H9 (cell line): ENCODE measurements at regions not wholly inside any gene's neighbourhood (a gene's known extent, or its start where the extent isn't known, plus 50 kb on each side); places are given as distances from the start of the nearest gene placed in this dataset.

Experiments
- DNase-seq: peaks from one replicate; pipeline ENCODE4 v3.0.0-alpha.2; 2017
- H2AFZ ChIP-seq: one replicate; pipeline ENCODE4 v1.6.1; 2013; ENCODE audit warnings: mild to moderate bottlenecking, low read length, control low read depth, moderate library complexity
- H2AK5ac ChIP-seq: 2 replicates; pipeline ENCODE4 v1.6.1; 2013; ENCODE audit warnings: low read length, control low read depth, mixed read lengths; ENCODE audit not compliant: insufficient read length
- H2BK120ac ChIP-seq: one replicate; pipeline ENCODE4 v1.6.1; 2013; ENCODE audit warnings: low read depth, mild to moderate bottlenecking, low read length, control low read depth, inconsistent platforms; ENCODE audit not compliant: poor library complexity, severe bottlenecking
- H2BK12ac ChIP-seq: 2 replicates; pipeline ENCODE4 v1.6.1; 2013; ENCODE audit warnings: low read length, control low read depth, mixed read lengths, low read depth; ENCODE audit not compliant: insufficient read length
- H2BK15ac ChIP-seq: 2 replicates; pipeline ENCODE4 v1.6.1; 2013; ENCODE audit warnings: low read depth, low read length, control low read depth
- H2BK20ac ChIP-seq: one replicate; pipeline ENCODE4 v1.6.1; 2013; ENCODE audit warnings: low read depth, mild to moderate bottlenecking, low read length, control low read depth, inconsistent platforms; ENCODE audit not compliant: poor library complexity, severe bottlenecking
- H2BK5ac ChIP-seq: 2 replicates; pipeline ENCODE4 v1.6.1; 2013; ENCODE audit warnings: low read length, control low read depth, mixed read lengths; ENCODE audit not compliant: insufficient read length
- H3K14ac ChIP-seq: 2 replicates; pipeline ENCODE4 v1.6.1; 2013; ENCODE audit warnings: low read length, control low read depth; ENCODE audit not compliant: insufficient read depth
- H3K18ac ChIP-seq: 2 replicates; pipeline ENCODE4 v1.6.1; 2013; ENCODE audit warnings: low read depth, mild to moderate bottlenecking, mixed read lengths, low read length, control low read depth; ENCODE audit not compliant: insufficient read length
- H3K23ac ChIP-seq: 2 replicates; pipeline ENCODE4 v1.6.1; 2013; ENCODE audit warnings: low read length, control low read depth, mixed read lengths, low read depth; ENCODE audit not compliant: insufficient read length
- H3K23me2 ChIP-seq: 2 replicates; pipeline ENCODE4 v1.6.1; 2013; ENCODE audit warnings: low read depth, mild to moderate bottlenecking, mixed read lengths, low read length, control low read depth; ENCODE audit not compliant: insufficient read length, poor library complexity, severe bottlenecking
- H3K27ac ChIP-seq: 2 replicates; pipeline ENCODE4 v1.5.1; 2013; ENCODE audit warnings: low read length, control low read depth, mixed read lengths, low read depth; ENCODE audit not compliant: insufficient read length
- H3K27me3 ChIP-seq: 2 replicates; pipeline ENCODE4 v1.6.1; 2013; ENCODE audit warnings: low read length, control low read depth, inconsistent platforms; ENCODE audit not compliant: insufficient read depth
- H3K4ac ChIP-seq: 2 replicates; pipeline ENCODE4 v1.6.1; 2013; ENCODE audit warnings: low read depth, mild to moderate bottlenecking, control low read depth, inconsistent platforms, low read length, moderate library complexity
- H3K4me1 ChIP-seq: 2 replicates; pipeline ENCODE4 v1.6.1; 2013; ENCODE audit warnings: low read length, control low read depth, inconsistent platforms; ENCODE audit not compliant: insufficient read depth
- H3K4me2 ChIP-seq: 2 replicates; pipeline ENCODE4 v1.6.1; 2013; ENCODE audit warnings: low read length, control low read depth, mixed read lengths; ENCODE audit not compliant: insufficient read length, insufficient read depth
- H3K56ac ChIP-seq: 2 replicates; pipeline ENCODE4 v1.6.1; 2013; ENCODE audit warnings: low read depth, mild to moderate bottlenecking, mixed read lengths, low read length, control low read depth; ENCODE audit not compliant: insufficient read length
- H3K79me1 ChIP-seq: 2 replicates; pipeline ENCODE4 v1.6.1; 2013; ENCODE audit warnings: low read depth, mild to moderate bottlenecking, moderate library complexity, low read length, control low read depth, inconsistent platforms; ENCODE audit not compliant: insufficient read depth, poor library complexity, severe bottlenecking
- H3K79me2 ChIP-seq: 2 replicates; pipeline ENCODE4 v1.6.1; 2013; ENCODE audit warnings: low read length, control low read depth, inconsistent platforms; ENCODE audit not compliant: insufficient read depth
- H3K9ac ChIP-seq: 2 replicates; pipeline ENCODE4 v1.6.1; 2013; ENCODE audit warnings: low read length, control low read depth, mixed read lengths; ENCODE audit not compliant: insufficient read length; ENCODE audit errors: extremely low read depth
- H3K9me3 ChIP-seq: one replicate; pipeline ENCODE4 v1.6.1; 2013; ENCODE audit warnings: low read depth, low read length, inconsistent platforms; ENCODE audit not compliant: control insufficient read depth
- H3T11ph ChIP-seq: one replicate; pipeline ENCODE4 v1.6.1; 2013; ENCODE audit warnings: mild to moderate bottlenecking, low read length, control low read depth, inconsistent platforms
- H4K20me1 ChIP-seq: one replicate; pipeline ENCODE4 v1.6.1; 2013; ENCODE audit not compliant: control insufficient read depth, insufficient read length, insufficient read depth
- H4K5ac ChIP-seq: 2 replicates; pipeline ENCODE4 v1.6.1; 2013; ENCODE audit warnings: low read depth, mild to moderate bottlenecking, mixed read lengths, low read length, control low read depth; ENCODE audit not compliant: insufficient read length
- H4K8ac ChIP-seq: replicated peaks from 2 replicates; pipeline ENCODE4 v1.6.1; 2013; ENCODE audit warnings: low read length, control low read depth, mixed read lengths, low read depth; ENCODE audit not compliant: insufficient read length
- H4K91ac ChIP-seq: 2 replicates; pipeline ENCODE4 v1.6.1; 2013; ENCODE audit warnings: low read depth, mild to moderate bottlenecking, moderate library complexity, mixed read lengths, low read length, control low read depth; ENCODE audit not compliant: insufficient read length
- H3K27ac Mint-ChIP-seq, 3 experiments: 2 replicates in 2 of 3; 3 replicates in 1 of 3; pipeline ENCODE4 v1.8.0; 2020 to 2021; ENCODE audit warnings: mixed read lengths in 3 of 3, mild to moderate bottlenecking in 1 of 3, moderate library complexity in 1 of 3
- H3K27me3 Mint-ChIP-seq: 2 replicates; pipeline ENCODE4 v1.8.0; 2021; ENCODE audit warnings: low read depth, mild to moderate bottlenecking, moderate library complexity, mixed read lengths
- H3K36me3 Mint-ChIP-seq, 3 experiments: 2 replicates in 2 of 3; 3 replicates in 1 of 3; pipeline ENCODE4 v1.8.0; 2020 to 2021; ENCODE audit warnings: low read depth in 3 of 3, mixed read lengths in 3 of 3; ENCODE audit not compliant: insufficient read depth in 1 of 3
- H3K4me1 Mint-ChIP-seq, 2 experiments: 2 replicates each; pipeline ENCODE4 v1.8.0; 2020; ENCODE audit warnings: mixed read lengths in 2 of 2
- H3K4me3 Mint-ChIP-seq, 2 experiments: 2 replicates in 1 of 2; 3 replicates in 1 of 2; pipeline ENCODE4 v1.8.0; 2020 to 2021; ENCODE audit warnings: mild to moderate bottlenecking in 2 of 2, mixed read lengths in 2 of 2, moderate library complexity in 1 of 2
- H3K9me3 Mint-ChIP-seq, 2 experiments: 2 replicates in 1 of 2; 3 replicates in 1 of 2; pipeline ENCODE4 v1.8.0; 2020; ENCODE audit warnings: mild to moderate bottlenecking in 2 of 2, mixed read lengths in 2 of 2, moderate library complexity in 1 of 2
- CTCF ChIP-seq: fragments of 200-600 bp; sonication (generic); conservative IDR thresholded peaks from 3 replicates; pipeline ENCODE4 v1.8.0; 2021; ENCODE audit warnings: antibody characterized with exemption, mild to moderate bottlenecking
- WGBS: extraction: QIAGEN DNeasy Blood & Tissue Kit; methylation state at CpG from one replicate; pipeline ENCODE4 v1.1.7; 2013; ENCODE audit warnings: missing lambda C conversion rate, low lambda C conversion rate, mixed read lengths; ENCODE audit not compliant: insufficient read length; ENCODE audit errors: extremely low coverage; 5-methylcytosine and 5-hydroxymethylcytosine counted together

GRCh38 chr9:90162819-90163218 lies 479.8 kb downstream of the DIRAS2 start:
- H3K4me2 ChIP-seq, result no peak overlapping the region
- H4K8ac ChIP-seq, result no peak overlapping the region
- TF ChIP-seq CTCF, result no peak
- no peaks in the 10 kb centered on the region for H3K23me2 ChIP-seq
- no peak overlapping the region for H2BK15ac ChIP-seq
- DNase-seq, result no peak
- no peaks in the 10 kb centered on the region for H3K9me3 ChIP-seq
- no peak overlapping the region for H2AFZ ChIP-seq
- H2BK20ac ChIP-seq, result no peak overlapping the region
- H3T11ph ChIP-seq, result no peak overlapping the region
- no peaks in the 10 kb centered on the region for H3K79me1 ChIP-seq
- no peak overlapping the region for H2BK12ac ChIP-seq
- H3K27me3 ChIP-seq, result no peaks in the 10 kb centered on the region
- no peak overlapping the region for H2BK120ac ChIP-seq
- H3K14ac ChIP-seq, result no peak overlapping the region
- H3K18ac ChIP-seq, result no peak overlapping the region
- no peak overlapping the region for H4K5ac ChIP-seq
- H3K23ac ChIP-seq, result no peak overlapping the region
- WGBS, result no CpG with 5 or more reads among the region's 3 CpGs
- H4K20me1 ChIP-seq, result no peaks in the 10 kb centered on the region
- H3K56ac ChIP-seq, result no peak overlapping the region
- H3K27ac ChIP-seq, result no peak overlapping the region
- H2BK5ac ChIP-seq, result no peak overlapping the region
- Mint-ChIP-seq H3K27me3 (no peaks in the 10 kb centered on the region), H3K27ac (no peak overlapping the region), H3K36me3 (no peaks in the 10 kb centered on the region), H3K4me1 (peaks cover 13 to 17% of the 10 kb centered on the region in 2 experiments), H3K9me3 (0 out of 5 replicates have a peak, but pooled peaks cover 0 to 3% of the 10 kb centered on the region in 2 experiments), H3K4me3 (no peak overlapping the region)
- H4K91ac ChIP-seq, result no peak overlapping the region
- no peaks in the 10 kb centered on the region; the same call in 1 of the 2 replicates for H3K4me1 ChIP-seq
- H2AK5ac ChIP-seq, result no peak overlapping the region
- no peak overlapping the region for H3K4ac ChIP-seq
- H3K9ac ChIP-seq, result no peak overlapping the region
- no peaks in the 10 kb centered on the region for H3K79me2 ChIP-seq
